Omental fat pad (tissue), 3 donors: ENCODE measurements at regions not wholly inside any gene's neighbourhood (a gene's known extent, or its start where the extent isn't known, plus 50 kb on each side); places are given as distances from the start of the nearest gene placed in this dataset.

Experiments
- ATAC-seq: fragments of 150-250 bp; one replicate; pipeline ENCODE4 v1.9.1; 2016; ENCODE audit warnings: mild to moderate bottlenecking, moderate library complexity; ENCODE audit not compliant: low FRiP score
- DNase-seq: peaks from one replicate; pipeline ENCODE4 v3.0.0-alpha.2; 2019; ENCODE audit warnings: low spot score
- TF ChIP-seq, protein P1 (sequence below), 3 donors: fragments of 450-650 bp; IDR thresholded peaks; one replicate each; pipeline ENCODE4 v1.5.1; 2016 to 2017; ENCODE audit warnings: antibody characterized with exemption in 3 of 3, mild to moderate bottlenecking in 3 of 3, moderate library complexity in 2 of 3

DNA sequence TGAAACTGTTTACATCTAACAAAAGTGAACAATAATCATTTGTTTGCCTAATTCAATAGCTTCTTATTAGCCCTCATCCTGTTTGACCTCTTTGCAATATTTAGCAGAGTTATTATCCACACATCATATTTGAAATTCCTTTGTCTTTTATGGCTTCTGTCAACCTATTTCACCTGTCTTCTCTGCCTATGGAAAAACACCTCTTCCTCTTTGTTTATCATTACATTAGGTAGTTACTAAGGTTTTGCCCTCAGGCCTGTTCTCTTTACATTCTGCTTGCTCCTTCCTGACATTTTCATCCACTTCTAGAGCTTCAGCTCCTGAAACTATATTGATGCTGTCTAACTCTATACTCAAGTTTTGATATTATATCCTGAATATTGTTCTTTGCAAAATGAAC, 183.0 kb downstream of the SUCNR1 start:
- ATAC-seq (no peak), DNase-seq (no peak)
- TF ChIP-seq, protein P1, sequence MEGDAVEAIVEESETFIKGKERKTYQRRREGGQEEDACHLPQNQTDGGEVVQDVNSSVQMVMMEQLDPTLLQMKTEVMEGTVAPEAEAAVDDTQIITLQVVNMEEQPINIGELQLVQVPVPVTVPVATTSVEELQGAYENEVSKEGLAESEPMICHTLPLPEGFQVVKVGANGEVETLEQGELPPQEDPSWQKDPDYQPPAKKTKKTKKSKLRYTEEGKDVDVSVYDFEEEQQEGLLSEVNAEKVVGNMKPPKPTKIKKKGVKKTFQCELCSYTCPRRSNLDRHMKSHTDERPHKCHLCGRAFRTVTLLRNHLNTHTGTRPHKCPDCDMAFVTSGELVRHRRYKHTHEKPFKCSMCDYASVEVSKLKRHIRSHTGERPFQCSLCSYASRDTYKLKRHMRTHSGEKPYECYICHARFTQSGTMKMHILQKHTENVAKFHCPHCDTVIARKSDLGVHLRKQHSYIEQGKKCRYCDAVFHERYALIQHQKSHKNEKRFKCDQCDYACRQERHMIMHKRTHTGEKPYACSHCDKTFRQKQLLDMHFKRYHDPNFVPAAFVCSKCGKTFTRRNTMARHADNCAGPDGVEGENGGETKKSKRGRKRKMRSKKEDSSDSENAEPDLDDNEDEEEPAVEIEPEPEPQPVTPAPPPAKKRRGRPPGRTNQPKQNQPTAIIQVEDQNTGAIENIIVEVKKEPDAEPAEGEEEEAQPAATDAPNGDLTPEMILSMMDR (IDR thresholded peaks at IDR 0.05): no peak

DNA sequence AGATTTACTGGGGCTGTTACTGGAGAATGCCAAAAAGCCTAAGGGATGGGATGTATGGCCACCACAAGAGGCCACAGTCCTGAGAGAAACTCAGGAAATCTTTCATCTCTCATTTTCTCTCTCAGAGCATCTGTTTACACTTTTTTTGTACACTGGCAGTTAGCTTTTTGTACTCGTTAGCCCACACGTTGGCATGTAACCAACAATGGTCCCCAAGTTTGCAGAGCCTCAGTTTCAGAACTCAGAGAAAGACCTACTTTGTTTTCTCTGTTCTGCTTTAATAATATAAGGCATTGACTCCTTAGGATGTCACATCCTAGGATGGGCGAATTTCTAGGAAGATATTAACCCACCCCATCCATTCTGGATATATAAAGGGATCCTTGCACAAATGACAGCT, 183.5 kb downstream of the SUCNR1 start:
- DNase-seq (no peak), ATAC-seq (no peak)
- TF ChIP-seq, protein P1 (IDR thresholded peaks at IDR 0.05): no peak

DNA sequence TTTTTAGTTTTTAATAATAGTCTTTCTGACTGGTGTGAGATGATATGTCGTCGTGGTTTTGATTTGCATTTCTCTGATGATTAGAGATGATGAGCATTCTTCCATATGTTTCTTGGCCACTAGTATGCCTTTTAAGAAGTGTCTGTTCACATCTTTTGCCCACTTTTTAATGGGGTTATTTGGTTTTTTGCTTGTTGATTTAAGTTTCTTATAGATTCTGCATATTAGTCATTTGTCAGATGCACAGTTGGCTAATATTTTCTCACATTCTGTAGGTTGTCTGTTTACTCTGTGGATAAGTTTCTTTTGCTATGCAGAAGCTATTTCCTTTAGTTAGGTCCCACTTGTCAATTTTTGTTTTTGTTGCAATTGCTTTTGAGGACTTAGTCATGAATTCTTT, 185.4 kb downstream of the SUCNR1 start:
- no peak for DNase-seq

DNA sequence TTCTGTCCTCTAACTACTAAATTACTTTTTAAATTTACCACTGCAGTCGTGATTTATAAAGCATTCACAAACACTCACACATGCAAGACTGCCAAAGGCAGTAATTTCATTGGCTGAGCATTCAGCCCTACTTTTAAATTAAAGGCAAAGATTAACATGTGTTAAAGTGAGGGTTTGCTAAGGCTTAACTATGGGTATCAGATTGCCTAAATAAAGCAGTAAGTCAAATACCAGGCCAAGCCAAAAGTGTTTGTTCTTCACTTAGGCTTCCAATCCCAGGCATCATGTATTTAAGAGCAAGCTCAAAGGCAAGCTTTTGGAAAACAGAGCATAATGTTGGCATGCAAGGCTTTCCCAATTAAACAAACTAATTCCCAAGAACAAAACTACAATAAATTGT, 187.3 kb downstream of the SUCNR1 start:
- no peak for DNase-seq
- no peak for ATAC-seq
- TF ChIP-seq, protein P1 (IDR thresholded peaks at IDR 0.05): no peak

More for the DNA sequence above, 185.4 kb downstream of the SUCNR1 start:
- ATAC-seq: no peak
- TF ChIP-seq, protein P1 (IDR thresholded peaks at IDR 0.05): no peak

DNA sequence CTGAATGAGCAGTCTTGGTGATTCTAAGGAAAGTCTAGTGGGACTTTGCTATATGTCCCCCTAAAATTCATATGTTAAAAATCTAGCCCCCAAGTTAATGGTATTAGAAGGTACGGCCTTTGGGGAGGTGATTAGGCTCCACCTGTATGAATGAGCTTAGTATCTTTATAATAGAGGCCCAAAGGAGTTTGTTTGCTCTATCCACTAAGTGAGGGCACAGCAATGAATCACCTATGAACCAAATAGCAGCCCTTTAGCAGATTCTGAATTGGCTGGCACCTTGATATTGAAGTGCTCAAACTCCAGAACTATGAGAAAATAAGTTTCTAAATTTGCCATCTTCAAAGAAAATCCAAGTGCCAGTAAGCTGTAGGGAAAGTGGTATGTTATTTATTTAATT, 187.9 kb downstream of the SUCNR1 start:
- TF ChIP-seq, protein P1 (IDR thresholded peaks at IDR 0.05): no peak
- ATAC-seq: no peak
- no peak for DNase-seq

DNA sequence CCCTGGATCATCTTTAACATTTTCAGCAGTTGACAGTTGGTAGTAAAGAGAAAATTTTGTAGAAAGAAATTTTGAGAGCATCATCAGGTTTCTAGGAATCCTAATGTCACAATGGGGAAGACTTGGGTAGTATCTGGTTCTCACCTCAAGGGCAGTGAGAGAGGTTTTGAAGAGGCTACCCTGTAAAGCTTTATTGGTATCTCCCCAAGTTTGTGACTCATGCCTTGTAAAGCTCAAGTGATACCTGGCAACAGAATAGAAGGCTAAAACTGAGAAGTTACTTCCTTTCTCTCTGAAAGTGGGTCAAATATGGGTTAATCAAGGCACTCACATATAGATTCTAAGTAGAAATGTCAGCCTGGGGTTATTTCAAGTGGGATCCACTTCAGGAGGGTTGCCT, 196.4 kb downstream of the SUCNR1 start:
- DNase-seq: no peak
- no peak for ATAC-seq
- TF ChIP-seq, protein P1 (IDR thresholded peaks at IDR 0.05): no peak

DNA sequence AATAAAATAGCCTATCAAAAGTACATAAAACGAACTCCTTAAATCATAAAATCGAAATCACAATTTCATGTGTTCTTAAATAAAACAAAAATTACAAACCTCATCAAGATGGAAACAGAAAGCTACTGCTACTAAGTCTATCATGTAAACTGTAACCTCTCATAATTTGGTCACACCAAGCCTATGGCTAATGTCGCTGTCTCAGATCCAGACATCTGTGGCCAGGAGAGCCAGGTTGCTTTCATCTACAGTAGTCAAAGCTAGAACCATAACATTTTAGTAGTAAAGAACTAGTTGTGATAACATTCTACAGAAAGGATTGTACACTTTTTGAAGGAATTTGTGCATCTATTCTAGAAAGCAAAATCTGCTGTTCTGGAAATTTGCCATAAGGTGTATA, 197.4 kb upstream of the MBNL1 start:
- TF ChIP-seq, protein P1 (IDR thresholded peaks at IDR 0.05): no peak
- no peak for ATAC-seq
- no peak for DNase-seq
